Progenitor cell of endocrine pancreas (in vitro differentiated cells): ENCODE measurements at regions not wholly inside any gene's neighbourhood (a gene's known extent, or its start where the extent isn't known, plus 50 kb on each side); places are given as distances from the start of the nearest gene placed in this dataset.
"Not testable (repeated sequence)": the region's sequence is repeated elsewhere in the genome, so short reads cannot be mapped to it uniquely, and the experiment has no call there.

Source experiments
- DNase-seq: peaks from one replicate; pipeline ENCODE4 v3.0.0; 2021; ENCODE audit warnings: low spot score; ENCODE audit not compliant: unreplicated experiment
- H3K27ac Mint-ChIP-seq: 2 replicates; pipeline ENCODE4 v1.8.0; 2021; ENCODE audit warnings: mild to moderate bottlenecking, moderate library complexity, mixed read lengths
- H3K27me3 Mint-ChIP-seq: 2 replicates; pipeline ENCODE4 v1.8.0; 2021; ENCODE audit warnings: mixed read lengths
- H3K36me3 Mint-ChIP-seq: 2 replicates; pipeline ENCODE4 v1.8.0; 2022; ENCODE audit warnings: mixed read lengths; ENCODE audit not compliant: insufficient read depth
- H3K4me1 Mint-ChIP-seq: 2 replicates; pipeline ENCODE4 v1.8.0; 2021; ENCODE audit warnings: low read depth, mixed read lengths
- H3K4me3 Mint-ChIP-seq: 2 replicates; pipeline ENCODE4 v1.8.0; 2021; ENCODE audit warnings: low read depth, mild to moderate bottlenecking, moderate library complexity, mixed read lengths
- H3K9me3 Mint-ChIP-seq: 2 replicates; pipeline ENCODE4 v1.8.0; 2021; ENCODE audit warnings: low read depth, mixed read lengths
- CTCF ChIP-seq: fragments of 200-600 bp; sonication (generic); IDR thresholded peaks from one replicate; pipeline ENCODE4 v1.5.0; 2021; ENCODE audit warnings: antibody characterized with exemption, mild to moderate bottlenecking; ENCODE audit not compliant: unreplicated experiment

GRCh38 chr1:176330782-176331181, 123.7 kb upstream of the COP1 start:
- TF ChIP-seq CTCF, result no peak
- H3K9me3 Mint-ChIP-seq, result peaks cover 6% of the 10 kb centered on the region
- H3K4me3 Mint-ChIP-seq, result no peak overlapping the region
- H3K4me1 Mint-ChIP-seq, result no peaks in the 10 kb centered on the region
- no peaks in the 10 kb centered on the region for H3K36me3 Mint-ChIP-seq
- no peak overlapping the region for H3K27ac Mint-ChIP-seq
- H3K27me3 Mint-ChIP-seq, result no peaks in the 10 kb centered on the region
- DNase-seq, result no peak

- Mint-ChIP-seq H3K4me3 (no peak overlapping the region), H3K9me3 (no peaks in the 10 kb centered on the region), H3K27ac (no peak overlapping the region), H3K36me3 (no peaks in the 10 kb centered on the region), H3K4me1 (peaks cover 1% of the 10 kb centered on the region), H3K27me3 (no peaks in the 10 kb centered on the region)
- no peak for TF ChIP-seq CTCF
- no peak for DNase-seq
Observed at GRCh38 chr1:176325664-176326063, 118.6 kb upstream of the COP1 start.

GRCh38 chr1:176323472-176323871, 116.4 kb upstream of the COP1 start:
- no peaks in the 10 kb centered on the region for H3K9me3 Mint-ChIP-seq
- no peak for TF ChIP-seq CTCF

GRCh38 chr1:176315519-176316220, 108.6 kb upstream of the COP1 start:
- peaks cover 2% of the 10 kb centered on the region for H3K36me3 Mint-ChIP-seq
- H3K27me3 Mint-ChIP-seq, result no peaks in the 10 kb centered on the region
- H3K9me3 Mint-ChIP-seq, result peaks cover 4% of the 10 kb centered on the region
- no peaks in the 10 kb centered on the region for H3K4me1 Mint-ChIP-seq
- no peak overlapping the region for H3K4me3 Mint-ChIP-seq
- no peak overlapping the region for H3K27ac Mint-ChIP-seq
- no peak for TF ChIP-seq CTCF
- no peak for DNase-seq

More at GRCh38 chr1:176323472-176323871, 116.4 kb upstream of the COP1 start:
- H3K4me3 Mint-ChIP-seq, result no peak overlapping the region
- no peaks in the 10 kb centered on the region for H3K36me3 Mint-ChIP-seq
- H3K27me3 Mint-ChIP-seq, result no peaks in the 10 kb centered on the region
- no peak for DNase-seq
- H3K27ac Mint-ChIP-seq, result no peak overlapping the region
- H3K4me1 Mint-ChIP-seq, result peaks cover 1% of the 10 kb centered on the region

- not testable (repeated sequence) for H3K36me3 Mint-ChIP-seq, H3K27ac Mint-ChIP-seq, DNase-seq, H3K4me3 Mint-ChIP-seq, H3K4me1 Mint-ChIP-seq, H3K27me3 Mint-ChIP-seq
- peaks cover 33% of the 10 kb centered on the region for H3K9me3 Mint-ChIP-seq
Observed at GRCh38 chr1:176296602-176297001, 89.5 kb upstream of the COP1 start.

GRCh38 chr1:176285996-176286395, 78.9 kb upstream of the COP1 start:
- no peak overlapping the region for H3K4me3 Mint-ChIP-seq
- H3K9me3 Mint-ChIP-seq, result peaks cover 56% of the 10 kb centered on the region
- no peak overlapping the region for H3K27ac Mint-ChIP-seq
- TF ChIP-seq CTCF, result no peak
- H3K27me3 Mint-ChIP-seq, result no peaks in the 10 kb centered on the region
- H3K36me3 Mint-ChIP-seq, result peaks cover 2% of the 10 kb centered on the region
- H3K4me1 Mint-ChIP-seq, result no peaks in the 10 kb centered on the region
- DNase-seq, result no peak
